HG03521 (cell line): ENCODE measurements at regions not wholly inside any gene's neighbourhood (a gene's known extent, or its start where the extent isn't known, plus 50 kb on each side); places are given as distances from the start of the nearest gene placed in this dataset.

Experiments
- ATAC-seq: cut with Tn5 transposase; IDR thresholded peaks from one replicate; pipeline ENCODE4 v1.9.1; 2021; ENCODE audit warnings: mild to moderate bottlenecking, moderate library complexity; ENCODE audit not compliant: unreplicated experiment

- no peak for ATAC-seq
These were observed 154.4 kb downstream of the TLR4 start for GRCh38 chr9:117858561-117858960.

- no peak for ATAC-seq
These were observed 156.6 kb downstream of the TLR4 start for GRCh38 chr9:117860849-117861248.

- ATAC-seq: no peak
These were observed 160.3 kb downstream of the TLR4 start for GRCh38 chr9:117864385-117865057.

- no peak for ATAC-seq
These were observed 164.4 kb downstream of the TLR4 start for GRCh38 chr9:117868594-117868993.

- no peak for ATAC-seq
These were observed 165.1 kb downstream of the TLR4 start for GRCh38 chr9:117869287-117869686.

- ATAC-seq: no peak
These were observed 165.5 kb downstream of the TLR4 start for GRCh38 chr9:117869712-117870111.

GRCh38 chr9:117873664-117874063 lies 169.5 kb downstream of the TLR4 start:
- ATAC-seq: no peak

- ATAC-seq: no peak
These were observed 171.7 kb downstream of the TLR4 start for GRCh38 chr9:117875886-117876285.

- ATAC-seq: no peak
These were observed 178.0 kb downstream of the TLR4 start for GRCh38 chr9:117882171-117882570.

GRCh38 chr9:117886616-117887015 lies 182.4 kb downstream of the TLR4 start:
- no peak for ATAC-seq

- ATAC-seq: no peak
These were observed 183.2 kb downstream of the TLR4 start for GRCh38 chr9:117887383-117887782.

GRCh38 chr9:117887941-117888340 lies 183.7 kb downstream of the TLR4 start:
- no peak for ATAC-seq

- no peak for ATAC-seq
These were observed 199.2 kb downstream of the TLR4 start for GRCh38 chr9:117903453-117903852.

- ATAC-seq: no peak
These were observed 202.6 kb downstream of the TLR4 start for GRCh38 chr9:117906763-117907162.

GRCh38 chr9:117907420-117907819 lies 203.2 kb downstream of the TLR4 start:
- no peak for ATAC-seq

- ATAC-seq: no peak
These were observed 212.1 kb downstream of the TLR4 start for GRCh38 chr9:117916291-117916690.

- no peak for ATAC-seq
These were observed 213.7 kb downstream of the TLR4 start for GRCh38 chr9:117917873-117918272.

- no peak for ATAC-seq
These were observed 215.3 kb downstream of the TLR4 start for GRCh38 chr9:117919538-117919937.

GRCh38 chr9:117926031-117926658 lies 221.9 kb downstream of the TLR4 start:
- no peak for ATAC-seq

- no peak for ATAC-seq
These were observed 223.2 kb downstream of the TLR4 start for GRCh38 chr9:117927354-117927753.

- ATAC-seq: no peak
These were observed 225.7 kb downstream of the TLR4 start for GRCh38 chr9:117929868-117930267.

- no peak for ATAC-seq
These were observed 228.4 kb downstream of the TLR4 start for GRCh38 chr9:117932585-117932984.
